ENCODE measurements at regions not wholly inside any gene's neighbourhood (a gene's known extent, or its start where the extent isn't known, plus 50 kb on each side); places are given as distances from the start of the nearest gene placed in this dataset.

GRCh38 chr20:4502756-4503155 is 183.5 kb upstream of the PRNP start:
- no peaks in the 10 kb centered on the region for H3K27me3 ChIP-seq (ENCODE audit: insufficient read depth, low read depth, low read length)

GRCh38 chr20:4493386-4493785 is 192.9 kb upstream of the PRNP start:
- H3K27me3 ChIP-seq (ENCODE audit: insufficient read depth, low read depth, low read length): no peaks in the 10 kb centered on the region
- no peak overlapping the region for H3K4me2 ChIP-seq (ENCODE audit: low read length)
- H3K9ac ChIP-seq (ENCODE audit: low read length): no peak overlapping the region
- H3K9me3 ChIP-seq (ENCODE audit: low read length): no peaks in the 10 kb centered on the region
- H2AFZ ChIP-seq (ENCODE audit: low read depth, low read length): no peak overlapping the region
- H4K20me1 ChIP-seq (ENCODE audit: insufficient read depth): no peaks in the 10 kb centered on the region
- no peak overlapping the region for H3K27ac ChIP-seq (ENCODE audit: low read length)
- H3K9me2 ChIP-seq (ENCODE audit: insufficient read depth, low read length): no peaks in the 10 kb centered on the region
- H3F3A ChIP-seq (ENCODE audit: insufficient read depth, low read length, poor library complexity, severe bottlenecking): no peaks in the 10 kb centered on the region
- H3K36me3 ChIP-seq (ENCODE audit: insufficient read depth, low read length): no peaks in the 10 kb centered on the region
- no peak overlapping the region for H3K4me3 ChIP-seq (ENCODE audit: low read length)
- no peaks in the 10 kb centered on the region for H3K79me2 ChIP-seq (replicated peaks; ENCODE audit: insufficient read depth, low read length)
- TF ChIP-seq RAD21 (conservative IDR thresholded peaks at IDR 0.05) (no peak), MXI1 (conservative IDR thresholded peaks at IDR 0.05; ENCODE audit: poor library complexity, severe bottlenecking) (no peak), CTCF (IDR thresholded peaks at IDR 0.05; ENCODE audit: poor library complexity, severe bottlenecking) (no peak), EZH2 (IDR thresholded peaks at IDR 0.05; ENCODE audit: borderline replicate concordance, insufficient read depth, low read length, poor library complexity, severe bottlenecking) (no peak), REST (IDR thresholded peaks at IDR 0.05; ENCODE audit: borderline replicate concordance) (no peak), TAF1 (IDR thresholded peaks at IDR 0.05; ENCODE audit: low read depth) (no peak)

More at GRCh38 chr20:4502756-4503155, 183.5 kb upstream of the PRNP start:
- Histone ChIP-seq H3K4me2 (ENCODE audit: low read length) (no peak overlapping the region), H3K79me2 (replicated peaks; ENCODE audit: insufficient read depth, low read length) (no peaks in the 10 kb centered on the region), H3K27ac (ENCODE audit: low read length) (no peak overlapping the region), H3K4me3 (ENCODE audit: low read length) (no peak overlapping the region), H3K9ac (ENCODE audit: low read length) (no peak overlapping the region), H2AFZ (ENCODE audit: low read depth, low read length) (no peak overlapping the region), H3K9me3 (ENCODE audit: low read length) (peaks cover 4% of the 10 kb centered on the region), H3K36me3 (ENCODE audit: insufficient read depth, low read length) (no peaks in the 10 kb centered on the region), H3K9me2 (ENCODE audit: insufficient read depth, low read length) (no peaks in the 10 kb centered on the region), H3F3A (ENCODE audit: insufficient read depth, low read length, poor library complexity, severe bottlenecking) (no peaks in the 10 kb centered on the region), H4K20me1 (ENCODE audit: insufficient read depth) (no peaks in the 10 kb centered on the region)
- TF ChIP-seq POLR2AphosphoS5 (IDR thresholded peaks at IDR 0.05) (no peak), MXI1 (conservative IDR thresholded peaks at IDR 0.05; ENCODE audit: poor library complexity, severe bottlenecking) (no peak), SMC3 (conservative IDR thresholded peaks at IDR 0.05; ENCODE audit: poor library complexity) (no peak), EZH2 (IDR thresholded peaks at IDR 0.05; ENCODE audit: borderline replicate concordance, insufficient read depth, low read length, poor library complexity, severe bottlenecking) (no peak), CTCF (IDR thresholded peaks at IDR 0.05; ENCODE audit: poor library complexity, severe bottlenecking) (no peak), TAF1 (IDR thresholded peaks at IDR 0.05; ENCODE audit: low read depth) (no peak), RAD21 (conservative IDR thresholded peaks at IDR 0.05) (no peak), EP300 (conservative IDR thresholded peaks at IDR 0.05; ENCODE audit: poor library complexity, severe bottlenecking) (no peak), REST (IDR thresholded peaks at IDR 0.05; ENCODE audit: borderline replicate concordance) (no peak)
